ENCODE measurements at regions not wholly inside any gene's neighbourhood (a gene's known extent, or its start where the extent isn't known, plus 50 kb on each side); places are given as distances from the start of the nearest gene placed in this dataset.
A peak's percentile ranks its signal among the peaks of the same experiment; 100 is the strongest.

GRCh38 chrX:15938072-15938471, 83.5 kb upstream of the AP1S2 start:
- Histone ChIP-seq H3K9me3 (ENCODE audit: low read length) (no peaks in the 10 kb centered on the region), H3K36me3 (ENCODE audit: insufficient read depth, low read length) (no peaks in the 10 kb centered on the region), H3K79me2 (ENCODE audit: insufficient read depth, low read depth, low read length) (no peaks in the 10 kb centered on the region), H4K20me1 (ENCODE audit: insufficient read depth, low read length) (no peaks in the 10 kb centered on the region), H3K4me2 (ENCODE audit: low read length) (no peak overlapping the region), H3K4me3 (ENCODE audit: low read depth, low read length, poor library complexity, severe bottlenecking) (no peak overlapping the region), H3K27ac (ENCODE audit: low read depth, low read length, poor library complexity, severe bottlenecking) (no peak overlapping the region), H3K9me2 (ENCODE audit: insufficient read depth, low read length) (no peaks in the 10 kb centered on the region), H3K4me1 (ENCODE audit: insufficient read depth, low read length, poor library complexity, severe bottlenecking) (no peaks in the 10 kb centered on the region), H2AFZ (ENCODE audit: low read length) (no peak overlapping the region)
- ChIA-PET POLR2A (no interaction called here), CTCF (ENCODE audit: unreplicated experiment) (no interaction called here)
- BruUV-seq (replicated peaks) = no TSS peak
- intact Hi-C loops (cut with micrococcal nuclease; ENCODE audit: unreplicated experiment) = no loop called here
- TF ChIP-seq, protein P1, sequence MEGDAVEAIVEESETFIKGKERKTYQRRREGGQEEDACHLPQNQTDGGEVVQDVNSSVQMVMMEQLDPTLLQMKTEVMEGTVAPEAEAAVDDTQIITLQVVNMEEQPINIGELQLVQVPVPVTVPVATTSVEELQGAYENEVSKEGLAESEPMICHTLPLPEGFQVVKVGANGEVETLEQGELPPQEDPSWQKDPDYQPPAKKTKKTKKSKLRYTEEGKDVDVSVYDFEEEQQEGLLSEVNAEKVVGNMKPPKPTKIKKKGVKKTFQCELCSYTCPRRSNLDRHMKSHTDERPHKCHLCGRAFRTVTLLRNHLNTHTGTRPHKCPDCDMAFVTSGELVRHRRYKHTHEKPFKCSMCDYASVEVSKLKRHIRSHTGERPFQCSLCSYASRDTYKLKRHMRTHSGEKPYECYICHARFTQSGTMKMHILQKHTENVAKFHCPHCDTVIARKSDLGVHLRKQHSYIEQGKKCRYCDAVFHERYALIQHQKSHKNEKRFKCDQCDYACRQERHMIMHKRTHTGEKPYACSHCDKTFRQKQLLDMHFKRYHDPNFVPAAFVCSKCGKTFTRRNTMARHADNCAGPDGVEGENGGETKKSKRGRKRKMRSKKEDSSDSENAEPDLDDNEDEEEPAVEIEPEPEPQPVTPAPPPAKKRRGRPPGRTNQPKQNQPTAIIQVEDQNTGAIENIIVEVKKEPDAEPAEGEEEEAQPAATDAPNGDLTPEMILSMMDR (conservative IDR thresholded peaks at IDR 0.05; ENCODE audit: low read length) = no peak
- DNase-seq (ENCODE audit: low spot score) = no peak

GRCh38 chrX:15931362-15931761, 76.7 kb upstream of the AP1S2 start:
- Histone ChIP-seq H3K4me2 (ENCODE audit: low read length) (0 out of 2 replicates have a peak overlapping the region, but pooled peaks have one; percentile 6), H3K36me3 (ENCODE audit: insufficient read depth, low read length) (no peaks in the 10 kb centered on the region), H3K27ac (ENCODE audit: low read depth, low read length, poor library complexity, severe bottlenecking) (no peak overlapping the region), H3K4me3 (ENCODE audit: low read depth, low read length, poor library complexity, severe bottlenecking) (no peak overlapping the region), H3K79me2 (ENCODE audit: insufficient read depth, low read depth, low read length) (no peaks in the 10 kb centered on the region), H3K9me3 (ENCODE audit: low read length) (no peaks in the 10 kb centered on the region), H2AFZ (ENCODE audit: low read length) (peak overlapping the region; percentile 54; the same call in 1 of the 2 replicates), H4K20me1 (ENCODE audit: insufficient read depth, low read length) (no peaks in the 10 kb centered on the region), H3K9me2 (ENCODE audit: insufficient read depth, low read length) (no peaks in the 10 kb centered on the region), H3K4me1 (ENCODE audit: insufficient read depth, low read length, poor library complexity, severe bottlenecking) (peaks cover 24% of the 10 kb centered on the region)
- CTCF ChIA-PET (ENCODE audit: unreplicated experiment) = interaction anchor here (0.9 to 1.4 kb wide), 3 partner anchors 13 to 280 kb away, joined by 3 to 4 read pairs (median 3); no protein-coding TSS in a partner anchor
- TF ChIP-seq EZH2phosphoT487 (IDR thresholded peaks at IDR 0.05; ENCODE audit: borderline replicate concordance, low read depth, low read length) = no peak
- TF ChIP-seq, protein P1 (conservative IDR thresholded peaks at IDR 0.05; ENCODE audit: low read length) = no peak
- intact Hi-C loops (cut with micrococcal nuclease; ENCODE audit: unreplicated experiment) = loop anchor here (2.0 to 5.0 kb wide), 4 partner anchors 171 to 513 kb away; partner anchors contain the start of gene GRPR
- POLR2A ChIA-PET = interaction anchor here (0.7 to 1.5 kb wide), 2 partner anchors 10 to 43 kb away, joined by 3 to 4 read pairs; no protein-coding TSS in a partner anchor
- no TSS peak for BruUV-seq (replicated peaks)
- DNase-seq (ENCODE audit: low spot score) = peak; percentile 13

DNA sequence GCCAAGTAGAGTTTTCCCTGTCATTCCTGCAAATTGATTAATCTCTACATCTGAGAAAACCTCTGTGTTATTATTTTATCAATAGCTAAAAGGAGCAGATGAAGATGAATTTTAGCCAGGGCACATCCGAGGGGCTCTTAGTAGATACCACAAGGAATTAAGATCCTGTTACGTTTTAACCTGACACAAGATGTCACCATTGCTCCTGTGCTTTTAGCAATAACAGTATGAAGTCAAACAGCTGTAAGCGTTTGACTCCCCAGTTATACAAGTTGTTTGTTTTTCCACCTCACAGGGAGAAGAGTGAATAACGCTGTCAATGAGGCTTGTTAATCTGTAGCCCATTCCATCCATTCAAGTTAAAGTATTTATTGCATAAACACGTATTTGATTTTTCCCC, 76.0 kb upstream of the AP1S2 start:
- POLR2A ChIA-PET = interaction anchor here (1.0 to 1.5 kb wide), 3 partner anchors 9 to 219 kb away, joined by 3 to 5 read pairs (median 4); no protein-coding TSS in a partner anchor
- no peak overlapping the region for H3K4me2 ChIP-seq (ENCODE audit: low read length)
- no peaks in the 10 kb centered on the region for H3K9me2 ChIP-seq (ENCODE audit: insufficient read depth, low read length)
- no peak overlapping the region for H3K4me3 ChIP-seq (ENCODE audit: low read depth, low read length, poor library complexity, severe bottlenecking)
- intact Hi-C loops (cut with micrococcal nuclease; ENCODE audit: unreplicated experiment) = loop anchor here (1.0 to 5.0 kb wide), 5 partner anchors 170 to 514 kb away; partner anchors contain the start of gene GRPR
- DNase-seq (ENCODE audit: low spot score) = peak; percentile 62
- H3K9me3 ChIP-seq (ENCODE audit: low read length) = no peaks in the 10 kb centered on the region
- no peaks in the 10 kb centered on the region for H3K79me2 ChIP-seq (ENCODE audit: insufficient read depth, low read depth, low read length)
- no peak for TF ChIP-seq EZH2phosphoT487 (IDR thresholded peaks at IDR 0.05; ENCODE audit: borderline replicate concordance, low read depth, low read length)
- TF ChIP-seq, protein P1 (conservative IDR thresholded peaks at IDR 0.05; ENCODE audit: low read length) = peak; percentile 74
- H2AFZ ChIP-seq (ENCODE audit: low read length) = peak overlapping the region; percentile 54; the same call in 1 of the 2 replicates
- no peak overlapping the region for H3K27ac ChIP-seq (ENCODE audit: low read depth, low read length, poor library complexity, severe bottlenecking)
- CTCF ChIA-PET (ENCODE audit: unreplicated experiment) = interaction anchor here (0.9 to 1.4 kb wide), 3 partner anchors 12 to 281 kb away, joined by 3 to 4 read pairs (median 3); no protein-coding TSS in a partner anchor
- BruUV-seq (replicated peaks) = no TSS peak
- no peaks in the 10 kb centered on the region for H4K20me1 ChIP-seq (ENCODE audit: insufficient read depth, low read length)
- no peaks in the 10 kb centered on the region for H3K36me3 ChIP-seq (ENCODE audit: insufficient read depth, low read length)
- H3K4me1 ChIP-seq (ENCODE audit: insufficient read depth, low read length, poor library complexity, severe bottlenecking) = peaks cover 24% of the 10 kb centered on the region
